ENCODE measurements at regions not wholly inside any gene's neighbourhood (a gene's known extent, or its start where the extent isn't known, plus 50 kb on each side); places are given as distances from the start of the nearest gene placed in this dataset.

GRCh38 chr6:129920103-129920798 is 59.1 kb upstream of the TMEM244 start:
- peak; percentile 28 for DNase-seq (ENCODE audit: low spot score)

- no peak for DNase-seq (ENCODE audit: low spot score)
Observed at GRCh38 chr6:129911732-129912131, 50.6 kb upstream of the TMEM244 start.

All from HT-29 (cell line).